Medulla oblongata (tissue), 1 donor: ENCODE measurements at regions not wholly inside any gene's neighbourhood (a gene's known extent, or its start where the extent isn't known, plus 50 kb on each side); places are given as distances from the start of the nearest gene placed in this dataset.
A peak's percentile ranks its signal among the peaks of the same experiment; 100 is the strongest.
"Not testable (repeated sequence)": the region's sequence is repeated elsewhere in the genome, so short reads cannot be mapped to it uniquely, and the experiment has no call there.

Experiments
- DNase-seq: peaks from one replicate; pipeline ENCODE4 v3.0.0-alpha.2; 2015; ENCODE audit errors: extremely low spot score

DNA sequence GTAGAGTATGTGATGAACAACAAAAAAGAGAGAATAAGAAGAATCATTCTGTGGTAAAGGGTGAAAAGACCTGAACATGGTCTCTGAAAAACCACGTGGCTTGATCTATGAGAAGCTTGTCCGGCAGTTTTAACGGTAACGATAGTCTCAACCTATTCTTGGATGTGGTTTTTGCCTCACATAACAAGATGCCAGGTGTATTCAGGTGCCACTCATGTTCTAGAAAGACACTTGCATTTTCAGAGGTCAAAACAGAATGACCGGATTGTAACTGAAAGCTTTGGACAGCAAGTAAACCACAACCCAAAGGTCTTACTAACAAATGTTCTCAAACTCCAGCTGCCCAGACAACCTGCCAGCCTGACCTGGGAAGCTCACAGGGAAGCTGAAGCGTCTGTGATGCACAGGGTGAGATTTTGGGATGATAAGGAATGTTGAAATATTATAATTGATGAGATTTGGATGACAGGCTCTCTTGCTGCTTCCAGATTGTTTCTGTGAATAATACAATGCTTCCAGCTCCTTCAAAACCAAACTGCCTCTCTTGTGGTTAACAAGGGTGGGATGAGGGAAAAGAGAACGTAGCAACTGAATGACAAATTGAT is 137.4 kb upstream of the GRB10 start:
- DNase-seq, result no peak

DNA sequence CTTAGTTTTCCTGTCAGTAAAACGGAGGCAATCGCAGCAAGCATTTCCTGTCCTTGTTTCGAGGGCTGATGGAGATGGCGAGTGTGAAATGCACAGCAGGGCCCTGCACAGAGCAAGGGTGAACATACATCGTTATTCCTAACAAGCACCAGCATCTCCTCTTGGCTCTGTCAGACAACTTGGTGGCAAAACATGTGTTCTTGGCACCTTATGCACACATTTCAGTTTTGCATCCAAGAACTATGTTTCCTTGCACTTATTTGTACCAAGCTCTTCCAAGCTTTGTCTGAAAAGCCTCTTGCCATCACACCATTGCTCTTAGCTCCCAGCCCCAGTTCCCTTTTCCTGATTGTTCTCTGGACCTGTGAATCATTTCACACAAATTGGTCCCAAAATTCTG is 132.9 kb upstream of the GRB10 start:
- no peak for DNase-seq

DNA sequence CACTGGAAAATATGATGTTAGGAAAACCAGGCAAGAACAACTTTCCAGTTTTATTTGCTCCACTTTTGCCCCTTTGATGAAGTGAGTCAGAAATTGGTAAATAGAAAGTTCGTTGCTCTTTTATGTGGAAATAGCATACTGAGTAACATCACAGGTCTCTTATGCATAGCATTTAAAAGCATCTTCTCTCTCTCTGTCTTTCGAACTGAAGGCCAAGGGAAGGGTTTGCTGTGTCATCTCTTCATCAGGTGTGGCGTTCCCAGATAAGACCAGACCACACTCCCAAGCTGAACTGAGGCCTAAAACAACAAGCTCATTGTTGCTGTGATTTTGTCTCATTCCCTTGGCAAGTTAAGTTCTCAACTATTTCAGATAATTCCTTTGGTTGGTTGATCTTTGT is 131.8 kb upstream of the GRB10 start:
- DNase-seq, result no peak

DNA sequence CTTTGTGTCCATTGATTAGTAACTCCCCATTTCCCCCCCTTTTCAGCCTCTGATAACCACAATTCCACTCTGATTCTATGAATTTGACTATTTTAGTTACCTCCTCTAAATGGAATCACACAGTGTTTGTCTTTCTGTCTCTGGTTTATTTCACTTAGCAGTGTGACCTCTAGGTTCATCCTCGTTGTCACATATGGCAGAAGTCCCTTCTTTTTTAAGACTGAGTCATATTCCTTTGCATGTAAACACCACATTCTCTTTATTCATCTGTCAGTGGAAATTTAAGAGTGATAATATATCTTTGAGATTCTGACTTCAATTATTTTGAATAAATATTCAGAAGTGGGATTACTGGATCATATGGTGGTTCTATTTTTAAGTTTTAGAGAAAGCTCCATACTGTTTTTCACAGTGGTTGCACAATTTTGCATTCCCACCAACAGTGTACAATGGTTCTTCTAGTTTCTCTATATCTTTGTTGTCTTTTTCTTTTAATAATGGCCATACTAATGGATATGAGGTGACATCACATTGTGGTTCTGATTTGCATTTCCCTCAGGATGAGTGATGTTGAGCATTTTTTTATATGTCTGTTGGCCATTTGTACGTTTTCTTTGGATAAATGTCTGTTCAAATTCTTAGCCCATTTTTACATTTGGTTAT is 126.1 kb upstream of the GRB10 start:
- DNase-seq, result no peak

DNA sequence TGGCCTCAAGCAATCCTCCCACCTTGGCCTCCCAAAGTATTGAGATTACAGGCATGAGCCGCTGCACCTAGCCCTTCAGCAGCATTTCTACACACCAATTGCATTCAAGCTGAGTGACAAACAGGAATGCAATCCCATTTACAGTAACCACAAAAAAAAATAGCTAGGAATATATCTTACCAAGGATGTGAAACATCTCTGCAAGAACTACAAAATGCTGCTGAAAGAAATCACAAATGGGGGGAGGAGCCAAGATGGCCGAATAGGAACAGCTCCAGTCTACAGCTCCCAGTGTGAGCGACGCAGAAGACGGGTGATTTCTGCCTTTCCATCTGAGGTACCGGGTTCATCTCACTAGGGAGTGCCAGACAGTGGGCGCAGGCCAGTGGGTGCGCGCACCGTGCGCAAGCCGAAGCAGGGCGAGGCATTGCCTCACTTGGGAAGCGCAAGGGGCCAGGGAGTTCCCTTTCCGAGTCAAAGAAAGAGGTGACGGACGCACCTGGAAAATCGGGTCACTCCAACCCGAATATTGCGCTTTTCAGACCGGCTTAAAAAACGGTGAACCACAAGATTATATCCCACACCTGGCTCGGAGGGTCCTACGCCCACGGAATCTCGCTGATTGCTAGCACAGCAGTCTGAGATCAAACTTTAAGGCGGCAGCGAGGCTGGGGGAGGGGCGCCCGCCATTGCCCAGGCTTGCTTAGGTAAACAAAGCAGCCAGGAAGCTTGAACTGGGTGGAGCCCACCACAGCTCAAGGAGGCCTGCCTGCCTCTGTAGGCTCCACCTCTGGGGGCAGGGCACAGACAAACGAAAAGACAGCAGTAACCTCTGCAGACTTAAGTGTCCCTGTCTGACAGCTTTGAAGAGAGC is 116.1 kb upstream of the GRB10 start:
- DNase-seq, result not testable (repeated sequence)

DNA sequence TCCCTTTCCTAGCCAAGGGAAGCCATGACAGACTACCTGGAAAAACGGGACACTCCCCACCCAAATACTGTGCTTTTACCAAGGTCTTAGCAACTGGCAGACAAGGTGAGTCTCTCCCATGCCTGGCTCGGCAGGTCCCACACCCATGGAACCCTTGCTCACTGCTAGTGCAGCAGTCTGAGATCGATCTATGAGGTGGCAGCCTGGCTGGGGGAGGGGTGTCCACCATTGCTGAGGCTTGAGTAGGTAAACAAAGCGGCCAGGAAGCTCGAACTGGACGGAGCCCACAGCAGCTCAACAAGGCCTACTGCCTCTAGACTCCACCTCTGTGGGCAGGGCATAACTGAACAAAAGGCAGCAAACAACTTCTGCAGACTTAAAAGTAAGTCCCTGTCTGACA is 104.4 kb upstream of the GRB10 start:
- not testable (repeated sequence) for DNase-seq

DNA sequence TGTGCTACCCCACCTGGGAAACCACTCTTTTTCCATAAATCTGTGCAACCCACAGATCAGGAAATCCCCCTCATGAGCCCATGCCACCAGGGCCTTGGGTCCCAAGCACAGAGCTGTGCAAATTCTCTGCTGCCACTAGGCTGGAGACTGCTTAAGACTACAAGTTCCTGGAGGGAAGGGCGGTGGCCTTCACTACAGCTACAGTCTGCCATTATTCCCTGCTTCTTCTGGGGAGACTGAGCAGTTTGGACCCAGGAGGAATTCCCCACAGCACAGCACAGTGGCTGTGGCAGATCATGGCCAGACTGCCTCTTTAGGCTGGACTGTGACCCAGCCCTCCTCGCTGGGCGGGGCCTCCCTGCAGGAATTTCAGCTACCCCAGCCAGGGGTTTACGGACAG is 89.7 kb upstream of the GRB10 start:
- no peak for DNase-seq

DNA sequence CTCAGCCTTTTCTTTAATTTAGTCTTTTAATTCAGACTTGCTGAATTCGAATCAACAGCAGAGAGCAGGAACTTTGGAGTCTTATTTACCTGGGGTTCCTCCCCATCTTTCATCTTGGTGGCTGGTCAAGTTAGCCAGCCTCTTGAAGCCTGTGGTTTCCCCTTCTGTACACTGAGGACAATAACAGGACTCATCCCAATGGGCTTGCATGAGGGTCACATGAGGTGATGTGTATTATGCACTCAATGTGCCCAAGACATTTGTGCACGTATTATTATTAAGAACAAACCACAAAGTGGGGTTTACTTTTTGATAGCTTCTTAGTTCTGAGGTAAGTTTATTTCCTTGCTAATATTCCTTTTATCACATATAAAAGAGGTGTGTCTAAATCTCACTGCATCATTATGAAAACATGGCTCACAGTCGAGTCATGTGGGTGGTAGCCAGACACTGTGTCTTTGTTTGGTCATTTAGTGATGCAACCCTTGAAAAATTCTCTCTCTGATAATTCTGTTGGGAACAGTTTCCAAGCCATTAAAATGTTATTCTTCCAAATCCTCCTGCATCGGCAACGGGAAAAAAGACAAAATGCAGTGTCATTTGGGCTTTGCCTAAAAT is 86.5 kb upstream of the GRB10 start:
- DNase-seq, result peak; percentile 77

DNA sequence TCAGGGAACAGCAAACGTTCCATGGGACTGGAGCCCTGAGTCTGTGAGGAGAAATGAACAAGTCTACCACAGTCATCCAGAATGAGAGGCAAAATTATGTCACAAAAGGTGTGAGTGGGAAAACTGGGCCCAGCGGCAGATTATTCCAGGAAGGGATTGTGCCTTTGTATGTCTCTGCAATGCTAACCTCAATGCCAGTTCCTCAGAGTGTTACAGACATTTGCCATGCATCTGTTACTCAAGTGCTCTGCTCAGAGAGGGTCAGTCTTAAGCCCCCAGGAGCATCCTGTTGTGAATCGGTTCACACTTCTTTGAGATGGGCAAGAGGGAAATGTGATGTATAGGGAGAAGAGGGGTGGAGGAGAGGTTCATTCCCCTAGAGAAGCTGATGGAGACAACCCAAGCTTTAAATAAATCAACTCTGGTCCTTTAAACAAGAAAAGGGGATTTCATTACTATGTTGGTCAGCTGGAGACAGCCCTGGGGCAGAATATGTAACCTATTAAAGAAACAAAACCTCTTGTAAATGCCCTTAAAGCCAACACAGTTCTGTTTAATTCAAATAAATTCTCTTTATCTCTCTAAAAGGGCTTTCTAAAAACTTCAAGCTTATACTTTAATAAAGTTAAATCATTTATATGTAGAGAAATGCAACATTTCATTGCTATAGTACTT is 85.9 kb upstream of the GRB10 start:
- no peak for DNase-seq

DNA sequence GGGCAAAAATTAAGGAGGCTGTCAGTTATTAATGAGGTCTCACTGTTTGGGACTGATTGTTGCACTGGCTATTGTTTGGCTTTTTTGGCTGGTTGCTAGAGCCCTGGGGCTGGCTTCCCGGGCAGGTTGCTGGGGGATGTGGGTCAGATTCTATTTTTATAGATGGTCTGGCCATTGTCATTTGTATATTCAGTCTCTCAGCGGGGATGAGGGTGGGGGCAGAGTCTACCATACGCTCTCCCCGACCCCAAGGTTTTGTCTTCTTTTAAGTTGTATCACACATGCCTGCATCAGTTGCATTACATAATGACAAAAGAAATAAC is 84.3 kb upstream of the GRB10 start:
- DNase-seq, result no peak

DNA sequence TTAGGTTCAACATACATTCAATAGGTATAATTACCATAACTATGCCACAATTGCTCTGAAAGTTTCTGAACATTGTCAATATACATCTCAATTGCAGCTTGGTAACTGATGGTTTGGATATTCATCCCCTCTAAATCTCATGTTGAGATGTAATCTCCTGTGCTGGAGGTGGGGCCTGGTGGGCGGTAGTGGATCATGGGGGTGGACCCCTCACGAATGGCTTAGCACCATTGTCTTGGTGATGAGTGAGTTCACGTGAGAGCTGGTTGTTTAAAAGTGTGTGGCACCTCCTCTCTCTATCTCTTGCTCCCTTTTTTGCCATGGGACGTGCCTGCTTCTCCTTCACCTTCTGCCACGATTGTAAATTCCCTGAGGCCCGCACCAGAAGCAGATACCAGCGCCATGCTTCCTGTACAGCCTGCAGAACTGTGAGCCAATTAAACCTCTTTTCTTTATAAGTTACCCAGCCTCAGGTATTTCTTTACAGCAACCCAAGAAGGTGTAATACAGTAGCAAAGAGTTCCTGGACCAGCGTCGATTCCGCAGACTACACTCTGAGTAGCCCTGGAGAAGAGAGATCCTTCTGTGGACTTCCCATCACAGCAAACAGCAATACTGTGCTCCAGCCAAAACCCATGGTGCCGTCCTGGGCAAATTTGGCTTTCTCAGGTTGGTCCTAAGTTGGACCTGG is 83.8 kb upstream of the GRB10 start:
- DNase-seq, result no peak

DNA sequence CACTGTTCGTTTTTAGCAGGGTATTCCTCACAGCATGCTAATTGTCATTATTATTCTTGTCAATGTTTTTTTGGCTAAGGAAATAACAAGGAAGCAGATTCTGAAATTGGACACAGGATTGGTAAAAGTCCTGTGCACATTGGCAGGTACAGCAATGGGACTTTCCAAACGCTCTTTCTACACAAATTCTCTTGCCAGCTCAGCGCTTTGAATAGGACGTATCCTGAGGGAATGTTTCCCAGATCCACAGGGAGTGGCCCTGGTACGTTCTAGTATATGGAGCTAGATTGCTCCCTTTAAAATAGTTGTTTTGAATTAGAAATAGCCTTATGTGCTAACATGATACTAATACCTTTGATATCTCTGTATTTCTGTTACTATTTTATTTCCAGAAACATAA is 82.8 kb upstream of the GRB10 start:
- DNase-seq, result peak; percentile 6

DNA sequence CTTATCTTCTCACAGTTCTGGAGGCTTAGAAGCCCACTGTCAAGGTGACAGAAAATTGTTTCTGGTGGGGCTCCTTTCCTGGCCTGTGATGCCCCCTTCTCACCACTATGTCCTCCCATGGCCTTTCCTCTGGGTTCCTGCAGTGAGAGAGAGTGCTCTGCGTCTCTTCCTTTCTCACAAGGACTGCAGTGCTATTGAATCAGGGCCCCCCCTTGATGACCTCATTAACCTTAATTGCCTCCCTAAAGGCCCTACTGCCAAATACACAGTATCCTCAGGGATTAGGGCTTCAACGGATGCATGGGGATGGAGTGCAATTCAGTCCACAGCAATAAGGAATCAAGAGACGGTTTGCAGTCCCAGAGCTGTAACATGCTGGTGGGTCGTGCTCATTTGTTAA is 82.0 kb upstream of the GRB10 start:
- DNase-seq, result no peak

DNA sequence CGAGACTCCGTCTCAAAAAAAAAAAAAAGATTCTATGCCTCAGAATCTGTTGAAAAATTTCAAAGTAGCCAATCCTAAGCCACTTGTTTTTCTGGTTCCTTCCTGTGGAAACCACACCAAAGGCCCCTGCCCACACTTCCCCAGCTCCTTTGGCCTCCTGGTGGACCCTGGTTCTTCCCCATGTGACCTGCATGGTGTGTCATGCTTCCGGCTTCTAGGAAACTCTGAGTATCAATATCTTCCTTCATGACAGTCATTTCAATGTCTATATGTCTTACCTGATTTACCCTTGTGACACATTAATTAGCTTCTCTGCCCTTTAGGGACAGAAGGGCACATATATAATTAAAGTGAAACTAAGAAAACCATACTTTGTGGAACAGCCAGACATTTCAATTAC is 80.4 kb upstream of the GRB10 start:
- no peak for DNase-seq

DNA sequence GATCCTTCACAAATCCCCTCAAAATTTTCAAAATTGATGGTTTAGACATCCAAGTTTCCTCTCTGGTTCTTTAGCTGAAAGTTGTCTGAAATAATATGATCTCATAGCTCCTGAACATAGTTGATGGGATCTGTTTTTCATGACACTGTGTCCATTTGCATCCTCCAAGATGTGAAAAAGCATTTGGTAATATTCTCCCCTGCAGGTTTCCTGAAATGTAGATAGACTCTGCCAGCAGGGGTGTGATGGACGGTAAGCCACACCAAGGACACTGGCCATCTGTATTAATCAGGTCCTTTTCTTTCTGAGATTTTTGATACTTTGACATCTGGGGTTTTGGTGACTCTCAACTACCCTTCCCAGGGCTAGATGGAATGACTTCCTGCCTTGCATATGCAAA is 79.6 kb upstream of the GRB10 start:
- DNase-seq, result no peak

DNA sequence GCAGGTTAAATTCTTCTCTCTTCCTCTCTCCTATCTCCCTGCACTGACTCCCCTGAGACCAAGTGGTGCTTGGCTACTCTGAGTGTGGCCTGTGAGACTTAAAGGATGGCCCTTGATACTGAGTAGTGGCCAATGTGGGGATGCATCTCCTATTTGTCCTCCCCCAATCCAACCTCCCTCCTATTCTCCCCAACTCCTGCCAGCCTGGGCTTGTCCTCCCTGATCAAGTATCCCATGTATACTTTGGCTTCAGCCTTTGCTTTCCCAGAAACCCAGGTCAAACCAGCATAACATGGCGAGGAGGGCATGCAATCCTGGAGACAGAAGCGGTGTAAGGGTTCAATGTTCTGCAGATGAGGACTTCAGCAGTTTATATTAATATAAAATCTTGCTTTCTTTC is 77.9 kb upstream of the GRB10 start:
- DNase-seq, result no peak

DNA sequence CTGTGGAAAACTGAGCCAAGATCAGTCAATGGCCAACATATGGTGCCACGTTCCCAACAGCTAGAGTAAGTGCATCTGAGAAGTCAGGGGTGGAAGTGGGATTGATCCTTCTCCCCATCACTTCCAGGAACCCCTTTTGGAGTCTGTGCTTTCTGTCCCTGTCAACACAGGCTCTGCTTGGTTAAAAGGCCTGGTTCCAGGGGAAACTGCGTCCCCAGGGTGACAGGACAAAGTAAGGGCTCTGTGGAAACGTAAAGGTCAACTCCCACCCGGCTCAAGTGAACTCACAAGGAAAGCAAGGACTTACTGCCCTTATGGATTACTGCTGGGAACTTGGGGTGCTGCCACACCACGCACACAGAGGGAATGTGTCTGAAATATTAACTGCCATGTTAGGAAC is 77.5 kb upstream of the GRB10 start:
- no peak for DNase-seq

DNA sequence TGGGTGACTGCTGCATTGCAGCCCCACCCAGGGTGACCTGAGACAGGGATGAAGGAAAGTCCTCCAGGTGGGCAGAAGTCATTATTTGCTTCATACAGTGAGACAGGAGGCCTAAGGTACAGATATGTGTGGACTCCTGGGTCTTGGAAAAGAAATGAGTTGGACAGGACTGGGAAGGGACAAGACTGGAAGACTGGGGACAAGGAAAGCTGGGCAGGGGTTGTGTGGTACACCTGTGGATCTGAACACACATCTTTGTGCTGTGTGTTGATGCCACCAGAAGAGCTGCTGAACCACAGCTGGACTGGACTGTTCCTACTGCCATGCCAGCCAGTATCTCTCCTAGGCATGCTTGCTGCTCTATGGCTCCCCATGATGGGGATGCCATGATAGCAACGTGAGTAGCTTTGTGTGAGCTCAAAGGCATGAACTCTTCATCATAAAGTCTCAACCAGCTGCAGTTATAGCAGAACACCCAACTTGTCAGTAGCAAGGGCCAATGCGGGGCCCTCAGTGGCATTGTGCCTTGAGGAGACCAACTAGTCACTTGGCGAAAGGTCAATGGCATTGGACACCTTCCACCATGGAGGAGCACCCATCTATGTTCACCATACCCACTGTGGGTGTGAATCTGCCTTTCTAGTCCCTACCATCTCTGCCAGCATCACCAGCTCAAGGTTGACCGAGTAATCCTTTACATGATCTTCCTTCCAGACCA is 76.0 kb upstream of the GRB10 start:
- DNase-seq, result no peak

DNA sequence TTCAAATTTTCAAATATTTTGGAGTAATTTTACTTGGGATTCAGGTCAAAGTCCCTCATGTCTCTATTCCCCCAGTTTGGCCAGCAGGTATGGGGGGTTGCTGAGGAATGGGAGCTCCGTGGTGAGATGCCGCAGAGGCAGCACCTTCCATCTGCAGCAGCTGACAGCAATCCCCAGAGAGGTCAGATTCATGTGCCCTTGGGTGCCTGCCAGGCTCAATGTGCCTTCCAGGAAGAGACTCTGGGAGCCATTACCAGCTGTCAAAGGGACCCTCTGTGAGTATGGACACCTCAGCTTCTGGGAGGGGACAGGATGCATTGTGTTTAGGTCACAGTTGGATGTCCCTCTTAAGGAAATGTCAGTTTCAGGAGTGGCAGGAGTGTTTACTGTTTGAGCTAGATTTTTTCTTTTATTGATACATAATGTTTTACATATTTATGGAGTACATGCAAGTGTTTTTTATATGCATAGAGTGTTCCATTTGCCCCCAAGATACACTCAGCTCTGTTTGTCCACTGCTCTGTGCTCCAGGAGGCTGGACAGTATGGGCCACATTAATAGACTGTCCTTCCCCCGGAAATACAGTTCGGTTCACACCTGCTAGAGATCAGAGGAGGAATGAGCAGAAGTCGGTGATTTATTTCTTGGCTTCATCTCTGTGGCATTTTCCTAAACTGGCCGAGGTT is 75.3 kb upstream of the GRB10 start:
- DNase-seq, result no peak

DNA sequence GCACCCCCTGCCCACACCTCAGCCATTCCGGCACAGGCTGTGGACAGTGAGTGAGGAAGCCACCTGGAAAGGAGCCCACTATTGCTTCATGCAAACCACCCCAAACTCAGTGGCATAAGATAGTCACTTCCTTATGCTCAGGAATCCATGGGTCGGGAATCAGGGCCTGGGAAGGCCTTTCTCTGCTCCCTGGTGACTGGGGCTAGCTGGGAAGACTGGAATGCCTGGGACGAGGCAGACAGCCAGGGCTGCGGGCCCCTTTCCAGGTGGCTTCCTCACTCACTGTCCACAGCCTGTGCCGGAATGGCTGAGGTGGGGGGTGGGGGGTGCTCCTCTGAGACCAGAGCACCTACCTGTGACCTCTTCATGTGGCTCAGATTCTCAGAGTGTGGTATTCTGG is 74.1 kb upstream of the GRB10 start:
- no peak for DNase-seq
